ENCODE measurements at regions not wholly inside any gene's neighbourhood (a gene's known extent, or its start where the extent isn't known, plus 50 kb on each side); places are given as distances from the start of the nearest gene placed in this dataset.

- Histone ChIP-seq H3K79me2 (ENCODE audit: insufficient read depth, low read length) (no peaks in the 10 kb centered on the region), H3K36me3 (ENCODE audit: control insufficient read depth in 1 of 2, insufficient read depth in 2 of 2, low read length in 2 of 2) (no peaks in the 10 kb centered on the region), H4K20me1 (ENCODE audit: insufficient read depth) (no peaks in the 10 kb centered on the region), H3K9me2 (ENCODE audit: insufficient read depth) (no peaks in the 10 kb centered on the region), H2AFZ (ENCODE audit: low read depth, low read length, poor library complexity, severe bottlenecking) (no peak overlapping the region), H3K9ac (ENCODE audit: low read length) (no peak overlapping the region), H3K4me1 (ENCODE audit: control insufficient read depth in 1 of 2, insufficient read depth in 2 of 2, low read length in 2 of 2) (no peaks in the 10 kb centered on the region), H3K27ac (ENCODE audit: low read depth, low read length) (no peak overlapping the region), H3K4me2 (ENCODE audit: low read length) (no peak overlapping the region), H3K9me3 (ENCODE audit: control insufficient read depth in 1 of 2, insufficient read depth in 1 of 2, low read depth in 1 of 2, low read length in 2 of 2) (peaks cover 3 to 4% of the 10 kb centered on the region in 2 experiments; a peak in 2 of 4 replicates), H3K4me3 (replicated peaks in 1 of 2; ENCODE audit: low read depth in 1 of 2, low read length in 2 of 2) (no peak overlapping the region), H3K27me3 (ENCODE audit: insufficient read depth, low read length) (no peaks in the 10 kb centered on the region)
- RAD21 ChIA-PET (ENCODE audit: low non-redundant PET in 1 of 2, low total read pairs in 2 of 2, uncharacterized antibody in 2 of 2, unreplicated experiment in 2 of 2) = no interaction called here
- TF ChIP-seq ZNF274 (IDR thresholded peaks at IDR 0.05; ENCODE audit: low read depth, low read length) = no peak
- TF ChIP-seq, protein P1, sequence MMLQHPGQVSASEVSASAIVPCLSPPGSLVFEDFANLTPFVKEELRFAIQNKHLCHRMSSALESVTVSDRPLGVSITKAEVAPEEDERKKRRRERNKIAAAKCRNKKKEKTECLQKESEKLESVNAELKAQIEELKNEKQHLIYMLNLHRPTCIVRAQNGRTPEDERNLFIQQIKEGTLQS (IDR thresholded peaks at IDR 0.05) = no peak
- no peak for TF ChIP-seq CBX3 (IDR thresholded peaks at IDR 0.05; ENCODE audit: low read depth)
- TF ChIP-seq RAD21 (IDR thresholded peaks at IDR 0.05; ENCODE audit: low read depth) = no peak
- no peak for TF ChIP-seq CTCF (IDR thresholded peaks at IDR 0.05 in 2 of 3, conservative IDR thresholded peaks at IDR 0.05 in 1 of 3; ENCODE audit: borderline replicate concordance in 1 of 3, insufficient read depth in 1 of 3, low read depth in 2 of 3, low read length in 2 of 3)
- TF ChIP-seq, protein P2, sequence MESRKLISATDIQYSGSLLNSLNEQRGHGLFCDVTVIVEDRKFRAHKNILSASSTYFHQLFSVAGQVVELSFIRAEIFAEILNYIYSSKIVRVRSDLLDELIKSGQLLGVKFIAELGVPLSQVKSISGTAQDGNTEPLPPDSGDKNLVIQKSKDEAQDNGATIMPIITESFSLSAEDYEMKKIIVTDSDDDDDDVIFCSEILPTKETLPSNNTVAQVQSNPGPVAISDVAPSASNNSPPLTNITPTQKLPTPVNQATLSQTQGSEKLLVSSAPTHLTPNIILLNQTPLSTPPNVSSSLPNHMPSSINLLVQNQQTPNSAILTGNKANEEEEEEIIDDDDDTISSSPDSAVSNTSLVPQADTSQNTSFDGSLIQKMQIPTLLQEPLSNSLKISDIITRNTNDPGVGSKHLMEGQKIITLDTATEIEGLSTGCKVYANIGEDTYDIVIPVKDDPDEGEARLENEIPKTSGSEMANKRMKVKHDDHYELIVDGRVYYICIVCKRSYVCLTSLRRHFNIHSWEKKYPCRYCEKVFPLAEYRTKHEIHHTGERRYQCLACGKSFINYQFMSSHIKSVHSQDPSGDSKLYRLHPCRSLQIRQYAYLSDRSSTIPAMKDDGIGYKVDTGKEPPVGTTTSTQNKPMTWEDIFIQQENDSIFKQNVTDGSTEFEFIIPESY (IDR thresholded peaks at IDR 0.05; ENCODE audit: extremely low read depth, insufficient replicate concordance, low read length) = no peak
- no peak for TF ChIP-seq EGR1 (IDR thresholded peaks at IDR 0.05; ENCODE audit: low read depth)
- TF ChIP-seq SP1 (IDR thresholded peaks at IDR 0.05; ENCODE audit: low read depth) = no peak
- no peak for TF ChIP-seq SIN3A (IDR thresholded peaks at IDR 0.05; ENCODE audit: low read depth)
- no peak for TF ChIP-seq JUND (IDR thresholded peaks at IDR 0.05)
- ATAC-seq (no peak), DNase-seq (ENCODE audit: low read depth, low spot score) (no peak)
- BruUV-seq (replicated peaks) = no TSS peak
- CTCF ChIA-PET = no interaction called here
- intact Hi-C loops (cut with micrococcal nuclease) = no loop called here
- POLR2A ChIA-PET = no interaction called here
Observed at GRCh38 chr15:93835344-93835743, 396.0 kb upstream of the MCTP2 start.
